ENCODE measurements at regions not wholly inside any gene's neighbourhood (a gene's known extent, or its start where the extent isn't known, plus 50 kb on each side); places are given as distances from the start of the nearest gene placed in this dataset.

DNA sequence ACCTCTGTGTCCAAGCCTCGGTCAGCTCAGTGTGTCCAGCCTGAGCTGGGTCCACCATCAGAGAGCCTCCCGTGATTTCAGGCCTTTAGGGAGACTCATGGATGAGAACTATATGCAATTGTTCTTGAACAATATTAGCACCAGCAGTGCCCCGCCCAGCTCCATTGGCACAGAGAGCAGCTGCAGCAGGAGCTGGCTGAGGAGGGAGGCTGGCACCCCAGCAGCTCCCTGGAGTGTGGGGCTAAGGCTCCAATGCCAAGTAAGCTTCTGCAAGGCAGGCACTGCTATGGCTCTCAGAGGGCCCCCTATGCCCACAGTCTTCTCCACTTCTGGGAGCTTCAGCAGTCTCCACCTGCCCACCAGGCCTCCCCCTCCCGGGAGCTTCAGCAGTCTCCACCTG, 593.3 kb downstream of the MATN1 start:
- DNase-seq (ENCODE audit: low read depth): no peak
- in situ Hi-C loops (cut with HindIII; ENCODE audit: low pct_unique_long_range_greater_than_20kb, low sequenced_read_pairs): no loop called here

DNA sequence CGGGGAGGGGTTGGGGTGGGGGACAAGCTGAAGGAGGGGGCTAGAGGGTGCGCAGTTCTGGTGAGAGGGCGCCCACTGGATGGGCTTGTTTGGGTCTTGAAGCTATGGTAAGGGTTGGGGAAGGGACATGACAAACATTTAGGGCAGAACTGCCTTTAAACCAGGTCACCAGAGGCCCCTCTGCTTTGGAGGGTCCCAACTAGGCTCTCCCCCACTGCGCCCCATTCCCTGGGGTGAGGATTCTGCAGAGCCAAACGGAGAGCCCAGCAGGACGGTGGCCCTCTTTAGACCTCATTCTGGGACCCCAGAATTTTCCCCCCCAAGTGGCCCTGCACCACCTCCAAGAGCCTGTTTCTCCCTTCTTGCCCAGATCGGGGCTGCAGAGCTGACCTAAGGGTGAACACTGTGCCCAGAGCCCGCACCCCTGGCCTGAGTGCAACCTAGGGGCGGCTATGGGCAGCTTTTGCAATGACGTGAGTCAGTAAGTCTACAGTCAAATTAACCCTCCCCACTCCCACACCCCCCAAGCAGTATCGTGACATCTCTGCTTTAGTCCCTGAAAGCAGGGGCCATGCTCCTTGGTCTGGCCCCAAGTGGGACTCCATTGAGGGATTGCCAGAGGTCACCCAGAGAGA, 593.8 kb downstream of the MATN1 start:
- in situ Hi-C loops (cut with HindIII; ENCODE audit: low pct_unique_long_range_greater_than_20kb, low sequenced_read_pairs): no loop called here
- DNase-seq (ENCODE audit: low read depth): no peak

DNA sequence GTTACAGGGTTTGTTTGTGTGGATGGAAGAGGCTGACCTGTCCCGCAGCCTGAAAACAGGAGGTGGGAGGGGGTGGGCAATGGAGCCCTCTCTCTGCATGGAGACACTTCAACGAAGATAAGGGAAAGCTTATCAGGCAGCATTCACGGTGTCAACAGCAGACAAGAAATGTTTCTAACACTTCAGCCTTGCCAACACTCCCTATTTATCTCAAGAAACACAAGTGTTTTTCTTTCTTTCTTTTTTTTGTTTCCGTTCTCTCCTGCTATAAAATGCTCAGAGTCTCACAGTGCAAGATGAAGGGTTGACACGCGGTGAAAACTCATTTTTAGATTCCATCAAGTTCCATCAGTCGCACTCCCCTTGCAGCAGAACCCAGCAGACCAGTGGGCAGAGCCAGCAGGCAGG, 594.4 kb downstream of the MATN1 start:
- in situ Hi-C loops (cut with HindIII; ENCODE audit: low pct_unique_long_range_greater_than_20kb, low sequenced_read_pairs): no loop called here
- DNase-seq (ENCODE audit: low read depth): no peak

DNA sequence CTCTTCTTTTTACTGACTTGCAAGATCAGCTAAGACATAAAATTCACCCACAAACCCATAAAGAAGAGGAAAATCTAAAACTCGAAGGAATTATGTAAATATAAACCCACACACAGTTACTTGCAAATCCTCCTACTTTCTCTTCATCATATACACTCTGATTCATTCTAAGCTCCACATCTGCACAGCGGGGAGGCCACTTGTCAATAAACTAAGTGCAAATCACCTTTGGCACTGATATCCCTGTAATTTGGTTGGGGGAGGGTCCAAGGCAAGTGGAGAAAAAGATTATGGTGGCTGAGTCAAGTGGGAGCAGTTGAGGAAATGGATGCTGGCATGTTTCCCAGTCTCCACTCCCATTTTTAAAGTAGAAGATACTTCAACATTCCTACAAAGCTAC, 596.5 kb downstream of the MATN1 start:
- DNase-seq (ENCODE audit: low read depth): no peak
- in situ Hi-C loops (cut with HindIII; ENCODE audit: low pct_unique_long_range_greater_than_20kb, low sequenced_read_pairs): no loop called here

GRCh38 chr1:30125821-30126170, 597.6 kb downstream of the MATN1 start:
- no peak for DNase-seq (ENCODE audit: low read depth)
- in situ Hi-C loops (cut with HindIII; ENCODE audit: low pct_unique_long_range_greater_than_20kb, low sequenced_read_pairs): no loop called here

DNA sequence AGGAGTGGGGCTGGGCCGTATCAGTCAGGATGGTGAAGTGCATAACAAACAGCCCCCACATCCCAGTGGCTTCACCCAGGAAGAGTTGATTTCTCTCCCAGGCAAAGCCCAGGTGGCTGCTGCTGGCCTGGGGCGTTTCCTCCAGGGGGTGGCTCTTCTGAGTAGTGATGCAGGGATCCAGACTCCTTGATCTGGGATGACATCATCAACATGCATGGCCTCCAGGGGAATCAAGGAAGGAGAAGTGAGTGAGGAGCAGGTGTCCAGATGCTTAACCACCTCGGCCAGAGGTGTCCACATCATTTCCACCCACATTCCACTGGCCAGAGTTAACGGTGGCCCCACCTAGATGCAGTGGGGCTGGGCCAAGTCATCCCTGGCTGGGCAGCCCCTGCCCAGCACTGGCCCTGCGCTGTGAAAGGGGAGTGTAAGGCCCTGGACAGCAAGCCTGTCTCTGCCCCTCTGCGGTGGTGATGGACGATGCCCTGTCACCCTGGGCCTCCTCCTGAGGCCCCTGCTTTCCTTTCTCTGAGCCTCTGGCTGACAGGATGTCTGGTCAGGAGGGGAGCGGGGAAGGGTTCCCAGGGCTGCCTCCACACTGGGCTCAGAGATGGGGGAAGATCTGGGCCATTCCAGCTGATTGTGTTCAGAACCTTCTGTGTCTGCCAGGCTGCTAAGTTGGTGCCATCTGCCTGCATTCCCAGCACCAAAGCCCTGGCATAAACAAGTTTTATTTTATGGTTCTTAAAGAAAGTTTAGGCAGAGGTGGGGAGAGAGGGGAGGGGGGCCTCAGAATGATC, 598.2 kb downstream of the MATN1 start:
- in situ Hi-C loops (cut with HindIII; ENCODE audit: low pct_unique_long_range_greater_than_20kb, low sequenced_read_pairs): no loop called here
- no peak for DNase-seq (ENCODE audit: low read depth)

GRCh38 chr1:30123896-30124295, 599.5 kb downstream of the MATN1 start:
- in situ Hi-C loops (cut with HindIII; ENCODE audit: low pct_unique_long_range_greater_than_20kb, low sequenced_read_pairs): no loop called here
- DNase-seq (ENCODE audit: low read depth): no peak

DNA sequence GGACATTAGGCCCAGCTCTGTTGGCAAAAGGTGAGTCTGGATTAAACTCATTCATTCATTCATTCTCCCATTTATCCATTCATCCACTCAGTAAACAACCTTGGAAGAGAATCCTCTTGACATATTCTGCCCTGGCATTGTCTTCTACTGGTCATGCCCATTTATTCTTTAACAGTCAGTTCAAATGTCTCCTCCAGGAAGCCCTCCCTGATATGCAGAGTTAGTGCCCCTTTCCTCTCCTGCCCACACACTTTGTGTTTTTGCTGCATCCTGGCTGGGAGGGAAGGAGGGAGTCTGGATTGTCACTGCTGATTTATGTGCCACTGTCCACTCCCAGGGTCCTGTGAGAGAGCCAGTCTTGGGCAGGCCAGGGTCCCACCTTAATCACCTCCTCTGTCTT, 600.3 kb downstream of the MATN1 start:
- DNase-seq (ENCODE audit: low read depth): no peak
- in situ Hi-C loops (cut with HindIII; ENCODE audit: low pct_unique_long_range_greater_than_20kb, low sequenced_read_pairs): no loop called here

- in situ Hi-C loops (cut with HindIII; ENCODE audit: low pct_unique_long_range_greater_than_20kb, low sequenced_read_pairs): no loop called here
- DNase-seq (ENCODE audit: low read depth): no peak
Observed at GRCh38 chr1:30120245-30121000, 603.0 kb downstream of the MATN1 start.

GRCh38 chr1:30117685-30118084, 605.7 kb downstream of the MATN1 start:
- no peak for DNase-seq (ENCODE audit: low read depth)
- in situ Hi-C loops (cut with HindIII; ENCODE audit: low pct_unique_long_range_greater_than_20kb, low sequenced_read_pairs): no loop called here

GRCh38 chr1:30111431-30111830, 612.0 kb downstream of the MATN1 start:
- in situ Hi-C loops (cut with HindIII; ENCODE audit: low pct_unique_long_range_greater_than_20kb, low sequenced_read_pairs): no loop called here
- no peak for DNase-seq (ENCODE audit: low read depth)

DNA sequence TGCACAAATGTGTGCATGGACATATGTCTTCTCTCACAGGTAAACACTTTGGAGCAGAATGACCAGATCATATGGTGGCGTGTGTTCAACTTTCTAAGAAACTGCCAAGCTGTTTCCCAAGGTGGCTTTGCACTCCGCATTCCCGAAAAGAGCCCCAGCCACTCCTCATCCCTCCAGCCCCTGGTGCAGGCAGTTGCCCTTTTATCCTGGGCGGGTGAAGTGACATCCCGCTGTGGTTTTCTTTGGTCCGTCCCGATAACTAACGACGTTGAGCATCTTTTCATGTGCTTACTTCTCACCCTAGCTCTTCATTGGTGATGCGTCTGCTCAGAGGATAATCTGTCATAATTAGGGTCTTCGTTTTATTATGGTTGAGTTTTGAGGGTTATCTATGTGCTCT, 612.5 kb downstream of the MATN1 start:
- in situ Hi-C loops (cut with HindIII; ENCODE audit: low pct_unique_long_range_greater_than_20kb, low sequenced_read_pairs): no loop called here
- DNase-seq (ENCODE audit: low read depth): no peak

DNA sequence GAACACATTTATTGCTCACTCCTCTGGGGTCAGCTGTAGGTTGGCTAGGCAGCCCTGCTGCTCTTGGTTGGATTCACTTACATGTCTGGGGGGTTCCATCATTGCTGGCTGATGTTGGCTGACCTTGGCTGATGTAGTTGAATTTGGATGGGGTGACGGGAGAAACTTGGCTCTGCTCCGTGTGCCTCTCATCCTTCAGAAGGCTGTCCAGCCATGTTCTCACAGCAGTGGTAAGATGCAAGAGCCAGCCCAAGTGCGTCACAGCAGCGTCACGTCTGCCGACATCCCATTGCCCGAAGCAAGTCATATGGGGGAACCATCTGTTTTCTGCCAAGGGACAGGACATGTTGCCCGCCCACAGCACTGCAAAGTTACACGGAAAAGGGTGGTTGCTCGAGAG, 613.5 kb downstream of the MATN1 start:
- in situ Hi-C loops (cut with HindIII; ENCODE audit: low pct_unique_long_range_greater_than_20kb, low sequenced_read_pairs): no loop called here
- DNase-seq (ENCODE audit: low read depth): no peak

DNA sequence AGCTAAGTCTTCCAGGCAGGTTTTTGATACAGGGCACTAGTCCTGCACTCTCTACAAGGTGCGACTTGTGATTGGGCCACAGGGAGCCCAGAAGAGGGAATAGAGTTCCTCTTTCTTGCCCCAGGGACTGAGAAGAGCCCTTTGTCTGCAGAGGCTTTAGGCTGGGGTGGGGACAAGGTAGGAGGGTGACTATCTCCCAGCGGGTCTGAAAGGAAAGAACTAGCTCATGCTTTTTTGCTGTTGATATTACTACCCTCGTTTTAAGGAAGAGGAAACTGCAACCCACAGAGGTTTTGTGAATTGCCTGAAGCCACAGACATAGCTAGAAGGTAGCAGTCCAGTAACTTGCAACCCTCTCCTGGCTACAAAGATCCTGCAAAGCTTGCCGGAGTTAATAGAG, 615.2 kb downstream of the MATN1 start:
- in situ Hi-C loops (cut with HindIII; ENCODE audit: low pct_unique_long_range_greater_than_20kb, low sequenced_read_pairs): no loop called here

DNA sequence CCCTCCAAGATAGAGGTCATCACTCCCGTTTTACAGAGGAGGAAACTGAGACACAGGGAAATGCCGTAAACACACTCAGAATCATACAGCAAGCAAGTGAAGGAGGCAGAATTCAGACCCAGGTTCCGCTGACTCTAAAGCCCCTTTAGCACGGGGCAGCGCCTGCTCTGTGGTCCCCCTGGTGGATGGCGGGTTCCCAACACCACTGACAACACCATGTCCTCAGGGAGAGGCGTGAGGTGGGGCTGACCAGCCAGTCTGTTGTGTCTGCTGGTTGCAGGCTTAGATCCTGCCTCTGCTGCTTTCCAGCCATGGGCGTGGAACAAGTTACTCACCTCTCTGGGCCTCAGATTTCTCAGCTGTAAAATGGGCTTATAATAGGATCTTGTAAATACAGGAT, 617.3 kb downstream of the MATN1 start:
- in situ Hi-C loops (cut with HindIII; ENCODE audit: low pct_unique_long_range_greater_than_20kb, low sequenced_read_pairs): no loop called here
- no peak for DNase-seq (ENCODE audit: low read depth)

More for the DNA sequence above, 615.2 kb downstream of the MATN1 start:
- DNase-seq (ENCODE audit: low read depth): no peak

- no peak for DNase-seq (ENCODE audit: low read depth)
- in situ Hi-C loops (cut with HindIII; ENCODE audit: low pct_unique_long_range_greater_than_20kb, low sequenced_read_pairs): no loop called here
Observed at GRCh38 chr1:30104551-30104950, 618.8 kb downstream of the MATN1 start.

DNA sequence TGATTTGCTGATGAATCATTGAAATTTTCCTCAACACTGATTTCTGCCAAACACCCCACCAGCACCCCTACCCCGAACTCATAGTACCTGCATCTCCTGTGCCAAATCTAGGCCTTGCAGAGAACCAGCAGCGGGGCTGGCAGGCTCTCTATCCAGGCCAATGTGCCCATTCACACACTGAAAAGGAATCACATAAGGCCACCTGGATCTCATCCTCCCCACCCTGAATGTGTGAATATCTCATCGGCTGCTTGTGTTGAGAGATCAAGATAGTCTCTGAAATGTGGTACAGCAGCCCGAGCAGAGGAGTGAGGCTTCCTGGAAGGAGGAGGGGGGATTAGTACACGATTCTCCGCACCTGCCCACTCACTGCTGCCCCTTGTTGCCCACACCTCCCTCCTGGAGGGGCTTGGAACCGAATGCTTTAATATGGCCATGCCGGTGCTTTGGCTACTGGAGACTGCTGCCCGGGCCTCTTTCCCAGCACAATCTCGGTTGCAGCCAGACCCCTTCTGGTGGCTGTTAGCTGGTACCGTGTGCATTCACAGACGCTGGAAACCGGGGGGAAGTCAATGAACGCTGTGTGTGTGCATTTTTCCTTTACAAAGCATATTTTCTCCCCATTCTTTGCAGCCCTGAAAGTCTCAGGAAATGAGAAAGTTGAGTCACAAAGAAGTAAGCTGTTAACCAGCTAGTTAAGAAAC, 619.5 kb downstream of the MATN1 start:
- in situ Hi-C loops (cut with HindIII; ENCODE audit: low pct_unique_long_range_greater_than_20kb, low sequenced_read_pairs): no loop called here
- no peak for DNase-seq (ENCODE audit: low read depth)

DNA sequence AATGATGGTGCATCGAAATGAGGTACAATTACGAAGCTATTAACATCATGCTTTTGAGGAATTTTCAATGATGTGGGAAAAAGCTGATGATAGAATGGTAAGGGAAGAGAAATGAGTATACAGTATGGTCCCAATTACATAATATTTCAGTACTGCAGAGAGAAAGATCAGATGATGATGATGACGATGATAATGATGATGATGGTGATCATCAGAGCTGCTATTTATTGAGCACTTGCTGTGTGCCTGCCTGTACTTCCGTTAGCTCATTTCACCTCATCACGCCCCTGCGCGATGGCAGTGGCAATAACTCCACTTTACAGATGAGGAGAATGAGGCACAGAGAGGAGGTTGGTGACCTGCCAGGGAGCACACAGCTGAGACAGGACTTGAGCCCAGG, 620.8 kb downstream of the MATN1 start:
- no peak for DNase-seq (ENCODE audit: low read depth)
- in situ Hi-C loops (cut with HindIII; ENCODE audit: low pct_unique_long_range_greater_than_20kb, low sequenced_read_pairs): no loop called here
